GM13977 (cell line): ENCODE measurements at regions not wholly inside any gene's neighbourhood (a gene's known extent, or its start where the extent isn't known, plus 50 kb on each side); places are given as distances from the start of the nearest gene placed in this dataset.
"Not testable (repeated sequence)": the region's sequence is repeated elsewhere in the genome, so short reads cannot be mapped to it uniquely, and the experiment has no call there.

Experiments
- DNase-seq: peaks from one replicate; pipeline ENCODE4 v3.0.0; 2012; ENCODE audit warnings: low spot score
- in situ Hi-C: fragments of 300-500 bp; cut with MboI; formaldehyde crosslinking; loops from one replicate; pipeline ENCODE4 v1.12.0; 2022; ENCODE audit warnings: low sequenced_read_pairs, low pct_unique_long_range_greater_than_20kb, mixed read lengths, inconsistent platforms; ENCODE audit not compliant: unreplicated experiment
- TF ChIP-seq, protein P1 (sequence below): IDR thresholded peaks from 2 replicates; pipeline ENCODE4 v1.5.1; 2012; ENCODE audit warnings: mild to moderate bottlenecking, control low read depth; ENCODE audit not compliant: insufficient read depth; ENCODE audit errors: extremely low read depth, missing control alignments

DNA sequence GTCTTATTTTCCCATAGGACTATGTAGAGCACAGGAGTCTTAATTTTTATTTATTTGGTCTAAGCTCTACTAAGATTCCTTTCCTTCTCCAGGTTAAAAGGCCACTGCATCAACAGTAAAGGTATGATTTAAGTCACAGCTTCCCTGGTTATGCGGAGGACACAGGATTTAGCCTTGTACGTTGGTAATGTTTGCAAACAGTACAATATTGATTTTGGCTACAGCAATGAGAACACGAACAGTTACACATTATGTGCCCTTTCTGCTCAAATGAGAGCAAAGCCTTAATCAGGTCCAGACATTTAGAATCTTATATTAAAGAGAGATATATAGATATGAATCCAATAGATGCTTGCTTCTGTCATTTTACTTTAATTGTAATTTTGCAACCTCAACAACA is 264.0 kb downstream of the NUF2 start:
- no peak for DNase-seq
- in situ Hi-C loops = no loop called here
- TF ChIP-seq, protein P1, sequence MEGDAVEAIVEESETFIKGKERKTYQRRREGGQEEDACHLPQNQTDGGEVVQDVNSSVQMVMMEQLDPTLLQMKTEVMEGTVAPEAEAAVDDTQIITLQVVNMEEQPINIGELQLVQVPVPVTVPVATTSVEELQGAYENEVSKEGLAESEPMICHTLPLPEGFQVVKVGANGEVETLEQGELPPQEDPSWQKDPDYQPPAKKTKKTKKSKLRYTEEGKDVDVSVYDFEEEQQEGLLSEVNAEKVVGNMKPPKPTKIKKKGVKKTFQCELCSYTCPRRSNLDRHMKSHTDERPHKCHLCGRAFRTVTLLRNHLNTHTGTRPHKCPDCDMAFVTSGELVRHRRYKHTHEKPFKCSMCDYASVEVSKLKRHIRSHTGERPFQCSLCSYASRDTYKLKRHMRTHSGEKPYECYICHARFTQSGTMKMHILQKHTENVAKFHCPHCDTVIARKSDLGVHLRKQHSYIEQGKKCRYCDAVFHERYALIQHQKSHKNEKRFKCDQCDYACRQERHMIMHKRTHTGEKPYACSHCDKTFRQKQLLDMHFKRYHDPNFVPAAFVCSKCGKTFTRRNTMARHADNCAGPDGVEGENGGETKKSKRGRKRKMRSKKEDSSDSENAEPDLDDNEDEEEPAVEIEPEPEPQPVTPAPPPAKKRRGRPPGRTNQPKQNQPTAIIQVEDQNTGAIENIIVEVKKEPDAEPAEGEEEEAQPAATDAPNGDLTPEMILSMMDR = no peak

DNA sequence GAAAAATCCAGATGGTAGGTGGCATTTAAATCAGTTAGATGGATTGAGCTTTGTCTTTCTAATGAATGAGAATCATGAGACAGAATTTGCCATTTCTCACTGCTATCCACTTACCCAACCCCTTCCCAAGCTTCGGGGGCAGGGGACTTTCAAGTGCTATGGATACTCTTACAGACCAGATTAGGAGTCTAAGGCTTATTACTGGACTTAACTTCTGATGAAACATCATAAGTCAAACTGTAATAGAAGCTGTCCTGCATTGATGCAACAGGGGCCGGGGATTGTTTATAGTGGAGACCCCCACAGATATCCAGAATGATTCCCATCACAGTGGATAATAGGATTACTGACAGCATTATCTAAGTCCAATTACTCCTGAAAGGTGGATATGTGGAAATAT is 267.0 kb downstream of the NUF2 start:
- DNase-seq = no peak
- in situ Hi-C loops = no loop called here
- TF ChIP-seq, protein P1 = no peak

DNA sequence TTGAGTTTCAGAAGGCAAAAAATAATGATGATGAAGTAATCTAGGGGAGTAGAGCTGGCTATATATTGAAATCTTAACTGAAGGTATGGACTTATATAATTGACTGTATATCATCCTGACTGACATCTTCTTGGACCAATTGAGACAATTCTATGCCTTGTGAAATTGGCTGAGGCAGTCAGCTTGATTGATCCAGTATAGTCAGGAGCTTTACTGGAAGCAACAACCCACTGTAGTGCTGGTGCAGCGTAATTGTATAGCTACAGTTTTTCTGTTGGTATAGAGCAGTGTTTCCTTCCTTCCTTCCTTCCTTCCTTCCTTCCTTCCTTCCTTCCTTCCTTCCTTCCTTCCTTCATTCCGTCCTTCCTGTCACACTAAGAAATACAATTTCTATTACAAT is 268.0 kb downstream of the NUF2 start:
- TF ChIP-seq, protein P1 = no peak
- no peak for DNase-seq

GRCh38 chr1:163591131-163591530 is 269.4 kb downstream of the NUF2 start:
- in situ Hi-C loops, DNase-seq: not testable (repeated sequence)

More for the DNA sequence above, 268.0 kb downstream of the NUF2 start:
- in situ Hi-C loops = no loop called here

DNA sequence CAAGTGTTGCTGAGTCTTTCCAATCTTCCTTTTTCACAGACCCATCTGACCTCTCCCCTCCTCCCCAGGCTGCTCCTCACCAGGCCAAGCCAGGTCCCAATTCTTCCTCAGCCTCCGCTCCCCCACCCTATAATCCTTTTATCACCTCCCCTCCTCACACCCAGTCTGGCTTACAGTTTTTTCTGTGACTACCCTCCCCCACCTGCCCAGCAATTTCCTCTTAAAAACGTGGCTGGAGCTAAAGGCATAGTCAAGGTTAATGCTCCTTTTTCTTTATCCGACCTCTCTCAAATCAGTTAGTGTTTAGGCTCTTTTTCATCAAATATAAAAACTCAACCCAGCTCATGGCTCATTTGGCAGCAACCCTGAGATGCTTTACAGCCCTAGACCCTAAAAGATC is 270.9 kb downstream of the NUF2 start:
- DNase-seq, in situ Hi-C loops: not testable (repeated sequence)

- in situ Hi-C loops, DNase-seq: not testable (repeated sequence)
These were observed 274.4 kb downstream of the NUF2 start for GRCh38 chr1:163596106-163596505.

DNA sequence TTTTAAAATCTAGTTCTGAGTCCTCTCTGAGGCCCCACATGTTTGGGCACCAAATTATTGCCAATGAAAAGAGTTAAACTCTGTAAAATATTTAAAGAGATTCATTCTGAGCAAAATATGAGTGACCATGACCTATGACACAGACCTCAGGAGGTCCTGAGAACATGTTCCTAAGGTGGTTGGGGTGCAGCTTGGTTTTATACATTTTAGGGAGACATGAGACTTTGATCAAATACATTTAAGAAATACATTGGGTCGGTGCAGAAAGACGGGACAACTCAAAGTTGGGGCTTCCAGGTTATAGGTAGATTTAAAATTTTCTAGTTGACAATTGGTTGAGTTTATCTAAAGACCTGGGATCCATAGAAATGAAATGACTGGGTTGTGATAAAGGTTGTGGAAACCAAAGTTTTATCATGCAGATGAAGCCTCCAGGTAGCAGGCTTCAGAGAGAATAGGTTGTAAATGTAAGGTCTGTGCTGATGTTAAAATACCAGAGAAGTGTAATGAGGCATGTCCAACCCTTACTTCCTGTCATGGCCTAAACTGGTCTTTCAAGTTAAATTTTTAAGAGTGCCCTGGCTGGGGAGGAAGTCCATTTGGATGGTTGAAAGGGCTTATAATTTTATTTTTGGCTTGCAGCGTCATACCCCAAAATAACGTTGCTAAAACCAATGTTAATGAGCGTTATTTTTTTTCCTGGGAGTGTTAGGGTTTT is 274.9 kb downstream of the NUF2 start:
- in situ Hi-C loops = no loop called here
- TF ChIP-seq, protein P1 = no peak
- DNase-seq = no peak

- TF ChIP-seq, protein P1 = no peak
- in situ Hi-C loops = no loop called here
- DNase-seq = no peak
These were observed 282.6 kb downstream of the NUF2 start for GRCh38 chr1:163604321-163604720.
